B cell (primary cell): ENCODE measurements at regions not wholly inside any gene's neighbourhood (a gene's known extent, or its start where the extent isn't known, plus 50 kb on each side); places are given as distances from the start of the nearest gene placed in this dataset.

ENCODE experiments used
- ATAC-seq: fragments of 200-7000 bp; cut with Tn5 transposase; one replicate; pipeline ENCODE4 v1.10.0; 2021; ENCODE audit warnings: low read depth, mild to moderate bottlenecking, moderate number of reproducible peaks, moderate library complexity
- CTCF ChIA-PET: fragments of 350-600 bp; sonication (Branson Sonifier 250); formaldehyde crosslinking; loops from one replicate; lab custom pipeline; 2021; ENCODE audit warnings: antibody characterized with exemption, inconsistent platforms; lab: Charles Lee
- POLR2A ChIA-PET: fragments of 350-600 bp; sonication (Branson Sonifier 250); formaldehyde crosslinking; loops from one replicate; lab custom pipeline; 2021; ENCODE audit warnings: antibody characterized with exemption; lab: Charles Lee
- DNase-seq: peaks from one replicate; pipeline ENCODE4 v3.0.0; 2013
- H2AFZ ChIP-seq: 2 replicates; pipeline ENCODE4 v1.6.1; 2012; ENCODE audit warnings: mild to moderate bottlenecking, low read depth, low read length; ENCODE audit not compliant: insufficient read depth, poor library complexity, severe bottlenecking
- H3K27ac ChIP-seq, 2 donors: 1 replicate in 1 of 2; 2 replicates in 1 of 2; pipeline ENCODE4 v1.5.1; 2012 to 2013; ENCODE audit warnings: low read length in 2 of 2, mild to moderate bottlenecking in 2 of 2, moderate library complexity in 1 of 2
- H3K27me3 ChIP-seq, 4 experiments: fragments of 200-600 bp in 1 of 4; sonication (generic) in 1 of 4; replicated peaks in 1 of 4; 1 replicate in 2 of 4; 2 replicates in 2 of 4; pipeline versions ENCODE4 v1.6.1 to v1.7.0; 2013 to 2016; ENCODE audit warnings: low read length in 3 of 4, mild to moderate bottlenecking in 2 of 4, mixed read lengths in 1 of 4, moderate library complexity in 1 of 4; ENCODE audit not compliant: insufficient read depth in 4 of 4, control insufficient read depth in 3 of 4; ENCODE audit errors: control extremely low read depth in 1 of 4
- H3K36me3 ChIP-seq, 2 experiments: replicated peaks in 1 of 2; 1 replicate in 1 of 2; 2 replicates in 1 of 2; pipeline versions ENCODE4 v1.6.1 to v1.7.1; 2013; ENCODE audit warnings: low read length in 1 of 2; ENCODE audit not compliant: insufficient read depth in 2 of 2, control insufficient read depth in 1 of 2; ENCODE audit errors: control extremely low read depth in 1 of 2, extremely low read depth in 1 of 2
- H3K4me1 ChIP-seq, 2 donors: fragments of 200-600 bp in 1 of 2; sonication (generic) in 1 of 2; 1 replicate in 1 of 2; 2 replicates in 1 of 2; pipeline versions ENCODE4 v1.5.1 to v1.6.1; 2013 to 2017; ENCODE audit warnings: low read length in 2 of 2; ENCODE audit not compliant: control insufficient read depth in 2 of 2, insufficient read depth in 2 of 2
- H3K4me2 ChIP-seq: replicated peaks from 2 replicates; pipeline ENCODE3; 2012; ENCODE audit warnings: mild to moderate bottlenecking, low read depth, low read length; ENCODE audit not compliant: poor library complexity, severe bottlenecking
- H3K4me3 ChIP-seq, 5 experiments: fragments of 200-600 bp in 1 of 5; sonication (generic) in 1 of 5; 1 replicate in 3 of 5; 2 replicates in 2 of 5; pipeline versions ENCODE4 v1.5.1 to v1.7.0; 2011 to 2016; ENCODE audit warnings: low read length in 4 of 5, mild to moderate bottlenecking in 4 of 5, low read depth in 2 of 5, control low read depth in 1 of 5, moderate library complexity in 1 of 5; ENCODE audit not compliant: insufficient read depth in 1 of 5; ENCODE audit errors: control extremely low read depth in 1 of 5, extremely low read depth in 1 of 5
- H3K79me2 ChIP-seq: fragments of 200-600 bp; sonication (generic); one replicate; pipeline ENCODE4 v1.6.0; 2016; ENCODE audit warnings: low read length; ENCODE audit not compliant: control insufficient read depth, insufficient read depth
- H3K9ac ChIP-seq: fragments of 200-600 bp; sonication (generic); 2 replicates; pipeline ENCODE4 v1.6.1; 2017; ENCODE audit warnings: mild to moderate bottlenecking, low read length, moderate library complexity
- H3K9me3 ChIP-seq, 3 donors: one replicate each; pipeline versions ENCODE4 v1.6.1 to v1.7.1; 2013; ENCODE audit warnings: low read length in 2 of 3; ENCODE audit not compliant: control insufficient read depth in 2 of 3, insufficient read depth in 1 of 3; ENCODE audit errors: control extremely low read depth in 1 of 3
- H4K20me1 ChIP-seq: 2 replicates; pipeline ENCODE4 v1.6.0; 2012; ENCODE audit warnings: mild to moderate bottlenecking, low read length; ENCODE audit not compliant: insufficient read depth, control insufficient read depth, poor library complexity, severe bottlenecking
- H3K27ac Mint-ChIP-seq: one replicate; pipeline ENCODE4 v1.8.0; 2021; ENCODE audit warnings: mixed read lengths
- H3K27me3 Mint-ChIP-seq: one replicate; pipeline ENCODE4 v1.8.0; 2021; ENCODE audit warnings: mixed read lengths
- H3K4me1 Mint-ChIP-seq: one replicate; pipeline ENCODE4 v1.8.0; 2021; ENCODE audit warnings: mixed read lengths
- H3K4me3 Mint-ChIP-seq: one replicate; pipeline ENCODE4 v1.8.0; 2021; ENCODE audit warnings: mixed read lengths
- H3K9me3 Mint-ChIP-seq: one replicate; pipeline ENCODE4 v1.8.0; 2022; ENCODE audit warnings: mixed read lengths; ENCODE audit not compliant: insufficient read depth
- EZH2 ChIP-seq: IDR thresholded peaks from 2 replicates; pipeline ENCODE4 v1.6.1; 2012; ENCODE audit warnings: borderline replicate concordance, low read depth, mild to moderate bottlenecking, moderate library complexity, low read length; ENCODE audit not compliant: insufficient read depth, poor library complexity, severe bottlenecking
- WGBS: methylation state at CpG from one replicate; pipeline ENCODE4 v1.1.5; 2013; ENCODE audit warnings: missing lambda C conversion rate; ENCODE audit not compliant: insufficient coverage; 5-methylcytosine and 5-hydroxymethylcytosine counted together
- intact Hi-C: fragments of 100-400 bp; cut with micrococcal nuclease; formaldehyde crosslinking; loops from one replicate; pipeline ENCODE4 v1.10.0; 2022
- TF ChIP-seq, protein P1 (sequence below): fragments of 200-600 bp; IDR thresholded peaks from one replicate; pipeline ENCODE4 v1.8.0; 2022; ENCODE audit warnings: antibody characterized with exemption, mild to moderate bottlenecking

DNA sequence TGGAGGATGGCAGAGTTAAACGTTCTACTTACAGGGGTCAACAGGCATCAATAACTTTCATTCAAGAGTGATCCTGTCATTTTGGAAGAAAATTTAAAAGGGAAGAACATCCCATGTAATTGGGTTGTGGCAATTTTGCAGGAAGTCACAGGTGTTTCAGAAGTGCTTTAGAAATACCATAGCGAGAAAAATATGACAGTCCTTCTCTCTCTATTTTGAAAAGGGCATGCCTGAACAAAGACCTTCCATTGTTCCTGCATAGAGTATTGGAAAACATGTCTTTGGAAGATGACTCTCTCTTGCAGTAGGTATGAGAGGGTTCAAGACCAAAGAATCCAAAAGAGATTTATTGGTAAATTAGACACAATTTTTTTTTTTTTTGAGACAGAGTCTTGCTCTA is 81.8 kb upstream of the SERTAD2 start:
- Histone ChIP-seq H3K4me2 (no peak overlapping the region), H3K36me3 (no peaks in the 10 kb centered on the region), H3K27ac (no peak overlapping the region), H2AFZ (no peak overlapping the region), H3K9me3 (no peaks in the 10 kb centered on the region), H3K27me3 (no peaks in the 10 kb centered on the region), H4K20me1 (no peaks in the 10 kb centered on the region), H3K4me1 (peaks cover 15% of the 10 kb centered on the region in 2 donors), H3K79me2 (peaks cover 17% of the 10 kb centered on the region), H3K4me3 (no peak overlapping the region), H3K9ac (no peak overlapping the region)
- ChIA-PET POLR2A (no interaction called here), CTCF (interaction anchor here (1.3 kb wide), 1 partner anchor 12 kb away, joined by 5 read pairs; no protein-coding TSS in a partner anchor)
- H3K27ac Mint-ChIP-seq: no peak overlapping the region
- intact Hi-C loops: no loop called here
- WGBS: no CpG with 5 or more reads among the region's 2 CpGs
- H3K9me3 Mint-ChIP-seq: no peaks in the 10 kb centered on the region
- ATAC-seq: no peak
- TF ChIP-seq, protein P1, sequence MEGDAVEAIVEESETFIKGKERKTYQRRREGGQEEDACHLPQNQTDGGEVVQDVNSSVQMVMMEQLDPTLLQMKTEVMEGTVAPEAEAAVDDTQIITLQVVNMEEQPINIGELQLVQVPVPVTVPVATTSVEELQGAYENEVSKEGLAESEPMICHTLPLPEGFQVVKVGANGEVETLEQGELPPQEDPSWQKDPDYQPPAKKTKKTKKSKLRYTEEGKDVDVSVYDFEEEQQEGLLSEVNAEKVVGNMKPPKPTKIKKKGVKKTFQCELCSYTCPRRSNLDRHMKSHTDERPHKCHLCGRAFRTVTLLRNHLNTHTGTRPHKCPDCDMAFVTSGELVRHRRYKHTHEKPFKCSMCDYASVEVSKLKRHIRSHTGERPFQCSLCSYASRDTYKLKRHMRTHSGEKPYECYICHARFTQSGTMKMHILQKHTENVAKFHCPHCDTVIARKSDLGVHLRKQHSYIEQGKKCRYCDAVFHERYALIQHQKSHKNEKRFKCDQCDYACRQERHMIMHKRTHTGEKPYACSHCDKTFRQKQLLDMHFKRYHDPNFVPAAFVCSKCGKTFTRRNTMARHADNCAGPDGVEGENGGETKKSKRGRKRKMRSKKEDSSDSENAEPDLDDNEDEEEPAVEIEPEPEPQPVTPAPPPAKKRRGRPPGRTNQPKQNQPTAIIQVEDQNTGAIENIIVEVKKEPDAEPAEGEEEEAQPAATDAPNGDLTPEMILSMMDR: no peak
- TF ChIP-seq EZH2: no peak
- peaks cover 20% of the 10 kb centered on the region for H3K4me1 Mint-ChIP-seq
- no peaks in the 10 kb centered on the region for H3K27me3 Mint-ChIP-seq
- no peak overlapping the region for H3K4me3 Mint-ChIP-seq
- DNase-seq: no peak

DNA sequence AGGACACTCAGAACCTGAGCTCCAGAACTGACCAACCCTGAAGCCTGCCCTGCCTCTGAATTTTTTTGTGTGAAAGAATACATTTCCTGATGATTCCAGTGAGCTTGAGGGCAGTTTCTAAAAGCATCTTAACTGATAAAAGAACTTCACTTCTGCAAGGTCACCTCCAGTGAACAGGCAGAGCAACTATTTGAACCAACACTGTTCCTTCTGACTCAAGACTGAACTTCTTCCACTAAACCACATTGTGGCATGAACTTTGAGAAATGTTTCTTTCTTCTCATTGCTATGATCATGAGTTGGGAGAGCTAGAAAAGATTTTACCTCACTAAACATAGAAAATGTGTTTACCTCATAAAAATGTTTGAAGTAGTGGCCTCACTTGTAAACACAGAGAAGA is 83.8 kb upstream of the SERTAD2 start:
- H3K4me3 Mint-ChIP-seq: no peak overlapping the region
- Histone ChIP-seq H3K4me1 (no peaks in the 10 kb centered on the region), H3K27ac (no peak overlapping the region), H3K36me3 (no peaks in the 10 kb centered on the region), H3K9ac (no peak overlapping the region), H3K27me3 (no peaks in the 10 kb centered on the region), H2AFZ (no peak overlapping the region), H3K4me3 (no peak overlapping the region), H3K4me2 (no peak overlapping the region), H3K79me2 (peaks cover 20% of the 10 kb centered on the region), H3K9me3 (no peaks in the 10 kb centered on the region), H4K20me1 (no peaks in the 10 kb centered on the region)
- ChIA-PET POLR2A (interaction anchor here (1.5 kb wide), 1 partner anchor 12 kb away, joined by 7 read pairs; no protein-coding TSS in a partner anchor), CTCF (interaction anchor here (0.6 to 1.7 kb wide), 4 partner anchors 10 to 90 kb away, joined by 3 to 5 read pairs (median 4); no protein-coding TSS in a partner anchor)
- TF ChIP-seq, protein P1: no peak
- no peak for TF ChIP-seq EZH2
- no peaks in the 10 kb centered on the region for H3K9me3 Mint-ChIP-seq
- peaks cover 2% of the 10 kb centered on the region for H3K4me1 Mint-ChIP-seq
- DNase-seq (no peak), ATAC-seq (no peak)
- H3K27me3 Mint-ChIP-seq: no peaks in the 10 kb centered on the region
- H3K27ac Mint-ChIP-seq: no peak overlapping the region
- intact Hi-C loops: no loop called here
